Left ventricle myocardium inferior (tissue), 1 donor: ENCODE measurements at regions not wholly inside any gene's neighbourhood (a gene's known extent, or its start where the extent isn't known, plus 50 kb on each side); places are given as distances from the start of the nearest gene placed in this dataset.
A peak's percentile ranks its signal among the peaks of the same experiment; 100 is the strongest.

Experiments
- DNase-seq: peaks from one replicate; pipeline ENCODE4 v3.0.0-alpha.2; 2020
- H3K27ac ChIP-seq: fragments of 200-600 bp; replicated peaks from 2 replicates; pipeline ENCODE4 v1.8.0; 2021
- H3K27me3 ChIP-seq: fragments of 200-600 bp; 2 replicates; pipeline ENCODE4 v1.8.0; 2021; ENCODE audit warnings: low read depth
- H3K36me3 ChIP-seq: fragments of 200-600 bp; 2 replicates; pipeline ENCODE4 v1.8.0; 2021
- H3K4me1 ChIP-seq: fragments of 200-600 bp; 2 replicates; pipeline ENCODE4 v1.8.0; 2021
- H3K4me3 ChIP-seq: fragments of 200-600 bp; 2 replicates; pipeline ENCODE4 v1.8.0; 2021; ENCODE audit warnings: mild to moderate bottlenecking, moderate library complexity
- H3K9me3 ChIP-seq: fragments of 200-600 bp; replicated peaks from 2 replicates; pipeline ENCODE4 v1.8.0; 2021
- CTCF ChIP-seq: fragments of 200-600 bp; IDR thresholded peaks from 2 replicates; pipeline ENCODE4 v1.8.0; 2021; ENCODE audit warnings: antibody characterized with exemption, mild to moderate bottlenecking, borderline replicate concordance
- intact Hi-C: fragments of 100-400 bp; cut with micrococcal nuclease; formaldehyde crosslinking; loops from one replicate; pipeline ENCODE4 v1.11.0; 2022
- donor health status: DM: no; HTN: yes; CAD: no; lungs with severe emphysema.

- intact Hi-C loops, result no loop called here
- peaks cover 46% of the 10 kb centered on the region for H3K4me1 ChIP-seq
Measured at GRCh38 chr1:56355918-56356317, 223.4 kb downstream of the PLPP3 start.

GRCh38 chr1:56355422-56355821 is 223.9 kb downstream of the PLPP3 start:
- no peak overlapping the region for H3K4me3 ChIP-seq
- no peak for TF ChIP-seq CTCF
- peak overlapping the region; percentile 78 for H3K27ac ChIP-seq
- no peaks in the 10 kb centered on the region for H3K27me3 ChIP-seq
- H3K4me1 ChIP-seq, result peaks cover 46% of the 10 kb centered on the region
- intact Hi-C loops, result no loop called here
- H3K36me3 ChIP-seq, result no peaks in the 10 kb centered on the region
- no peaks in the 10 kb centered on the region for H3K9me3 ChIP-seq
- DNase-seq, result no peak

More at GRCh38 chr1:56355918-56356317, 223.4 kb downstream of the PLPP3 start:
- no peak for TF ChIP-seq CTCF
- H3K4me3 ChIP-seq, result no peak overlapping the region
- H3K27ac ChIP-seq, result peak overlapping the region; percentile 78
- no peaks in the 10 kb centered on the region for H3K27me3 ChIP-seq
- H3K9me3 ChIP-seq, result no peaks in the 10 kb centered on the region
- DNase-seq, result no peak
- no peaks in the 10 kb centered on the region for H3K36me3 ChIP-seq

GRCh38 chr1:56345831-56346230 is 233.5 kb downstream of the PLPP3 start:
- H3K9me3 ChIP-seq, result peaks cover 23% of the 10 kb centered on the region
- no peaks in the 10 kb centered on the region for H3K36me3 ChIP-seq
- H3K27me3 ChIP-seq, result no peaks in the 10 kb centered on the region
- DNase-seq, result no peak
- no peak overlapping the region for H3K27ac ChIP-seq
- H3K4me3 ChIP-seq, result no peak overlapping the region
- no peak for TF ChIP-seq CTCF
- H3K4me1 ChIP-seq, result peaks cover 11% of the 10 kb centered on the region
- intact Hi-C loops, result no loop called here

GRCh38 chr1:56340977-56341376 is 238.4 kb downstream of the PLPP3 start:
- no peak overlapping the region for H3K4me3 ChIP-seq
- DNase-seq, result no peak
- H3K9me3 ChIP-seq, result peaks cover 15% of the 10 kb centered on the region
- H3K36me3 ChIP-seq, result no peaks in the 10 kb centered on the region
- intact Hi-C loops, result no loop called here
- no peaks in the 10 kb centered on the region for H3K27me3 ChIP-seq
- TF ChIP-seq CTCF, result no peak
- peaks cover 9% of the 10 kb centered on the region for H3K4me1 ChIP-seq
- H3K27ac ChIP-seq, result no peak overlapping the region

DNA sequence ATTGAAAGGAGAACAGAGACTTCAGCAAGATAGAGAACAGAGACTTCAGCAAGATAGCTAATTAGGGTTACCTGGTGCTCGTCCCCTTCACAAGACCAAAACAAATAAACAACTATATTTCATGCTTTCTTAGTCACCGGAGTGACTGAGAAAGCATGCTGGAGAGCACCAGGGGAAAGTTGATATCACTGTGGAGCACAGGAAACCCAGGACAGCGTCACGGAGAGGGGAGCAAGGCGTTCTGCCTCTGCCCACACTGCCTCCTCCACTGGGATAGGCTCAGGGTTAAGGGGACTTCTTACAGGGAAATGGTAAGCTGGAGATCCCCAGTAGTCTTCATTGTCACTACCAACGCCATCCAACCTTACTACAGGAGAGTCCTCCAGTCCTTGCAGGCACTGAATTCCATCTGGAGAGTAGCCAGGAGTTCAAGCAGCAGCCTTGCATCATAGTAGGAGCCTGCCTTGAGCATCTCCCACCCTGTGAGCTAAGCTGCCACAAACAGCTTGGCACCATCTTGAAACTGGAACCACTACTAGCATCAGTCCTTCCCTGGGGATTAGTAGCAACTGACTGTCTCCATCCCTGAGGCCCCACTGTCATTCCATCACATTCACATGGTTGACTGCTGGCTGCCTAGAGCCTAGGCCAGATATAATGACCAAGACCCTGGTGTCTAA is 239.4 kb downstream of the PLPP3 start:
- Histone ChIP-seq H3K27ac (no peak overlapping the region), H3K4me1 (no peaks in the 10 kb centered on the region), H3K9me3 (peaks cover 13% of the 10 kb centered on the region), H3K36me3 (no peaks in the 10 kb centered on the region), H3K4me3 (no peak overlapping the region), H3K27me3 (no peaks in the 10 kb centered on the region)
- DNase-seq, result no peak
- intact Hi-C loops, result no loop called here
- no peak for TF ChIP-seq CTCF
